MM.1S (cell line): ENCODE measurements at regions not wholly inside any gene's neighbourhood (a gene's known extent, or its start where the extent isn't known, plus 50 kb on each side); places are given as distances from the start of the nearest gene placed in this dataset.

ENCODE experiments used
- DNase-seq: peaks from one replicate; pipeline ENCODE4 v3.0.0-alpha.2; 2015
- H2AFZ ChIP-seq: fragments of 300-600 bp; sonication (generic); 2 replicates; pipeline ENCODE4 v1.6.0; 2016; ENCODE audit warnings: antibody characterized with exemption, low read length
- H3F3A ChIP-seq: fragments of 300-600 bp; sonication (generic); 2 replicates; pipeline ENCODE4 v1.6.1; 2016; ENCODE audit warnings: mild to moderate bottlenecking, antibody characterized with exemption, low read length, moderate library complexity, mixed read lengths; ENCODE audit not compliant: insufficient read depth
- H3K27ac ChIP-seq: fragments of 300-600 bp; sonication (generic); 2 replicates; pipeline ENCODE4 v1.5.1; 2016; ENCODE audit warnings: mild to moderate bottlenecking, low read length
- H3K27me3 ChIP-seq: fragments of 300-600 bp; sonication (generic); replicated peaks from 2 replicates; pipeline ENCODE4 v1.6.0; 2016; ENCODE audit warnings: low read length; ENCODE audit not compliant: insufficient read depth
- H3K36me3 ChIP-seq: fragments of 300-600 bp; sonication (generic); replicated peaks from 2 replicates; pipeline ENCODE4 v1.6.1; 2016; ENCODE audit warnings: mild to moderate bottlenecking, low read length, mixed read lengths; ENCODE audit not compliant: insufficient read depth
- H3K4me1 ChIP-seq: fragments of 300-600 bp; sonication (generic); 2 replicates; pipeline ENCODE4 v1.6.1; 2016; ENCODE audit warnings: low read length, mixed read lengths
- H3K4me2 ChIP-seq: fragments of 300-600 bp; sonication (generic); 2 replicates; pipeline ENCODE4 v1.6.0; 2016; ENCODE audit warnings: low read depth, low read length
- H3K4me3 ChIP-seq: fragments of 300-600 bp; sonication (generic); 2 replicates; pipeline ENCODE4 v1.5.1; 2016; ENCODE audit warnings: low read length, mixed read lengths
- H3K79me2 ChIP-seq: fragments of 300-600 bp; sonication (generic); 2 replicates; pipeline ENCODE4 v1.6.1; 2016; ENCODE audit warnings: mixed run types, low read length, mixed read lengths
- H3K9ac ChIP-seq: fragments of 300-600 bp; sonication (generic); 2 replicates; pipeline ENCODE4 v1.6.1; 2016; ENCODE audit warnings: low read length, mixed read lengths
- H3K9me2 ChIP-seq: fragments of 300-600 bp; sonication (generic); replicated peaks from 2 replicates; pipeline ENCODE4 v1.6.1; 2016; ENCODE audit warnings: mild to moderate bottlenecking, low read length, mixed read lengths; ENCODE audit not compliant: insufficient read depth
- H3K9me3 ChIP-seq: fragments of 300-600 bp; sonication (generic); replicated peaks from 2 replicates; pipeline ENCODE4 v1.6.1; 2016; ENCODE audit warnings: mild to moderate bottlenecking, low read length, mixed read lengths; ENCODE audit not compliant: insufficient read depth
- H4K20me1 ChIP-seq: fragments of 300-600 bp; sonication (generic); 2 replicates; pipeline ENCODE4 v1.6.1; 2016; ENCODE audit warnings: mild to moderate bottlenecking, low read length, moderate library complexity, mixed read lengths; ENCODE audit not compliant: insufficient read depth
- EZH2 ChIP-seq: fragments of 300-600 bp; sonication (generic); optimal IDR thresholded peaks from 2 replicates; pipeline ENCODE3; 2017; ENCODE audit warnings: low read depth, mild to moderate bottlenecking, antibody characterized with exemption, low read length, mixed read lengths
- EZH2phosphoT487 ChIP-seq: fragments of 300-600 bp; sonication (generic); IDR thresholded peaks from 2 replicates; pipeline ENCODE4 v1.6.1; 2018; ENCODE audit warnings: antibody characterized with exemption, low read length
- TF ChIP-seq, protein P1 (sequence below): fragments of 300-600 bp; sonication (generic); IDR thresholded peaks from 2 replicates; pipeline ENCODE4 v1.5.1; 2016; ENCODE audit warnings: antibody characterized with exemption, low read length, mixed read lengths

DNA sequence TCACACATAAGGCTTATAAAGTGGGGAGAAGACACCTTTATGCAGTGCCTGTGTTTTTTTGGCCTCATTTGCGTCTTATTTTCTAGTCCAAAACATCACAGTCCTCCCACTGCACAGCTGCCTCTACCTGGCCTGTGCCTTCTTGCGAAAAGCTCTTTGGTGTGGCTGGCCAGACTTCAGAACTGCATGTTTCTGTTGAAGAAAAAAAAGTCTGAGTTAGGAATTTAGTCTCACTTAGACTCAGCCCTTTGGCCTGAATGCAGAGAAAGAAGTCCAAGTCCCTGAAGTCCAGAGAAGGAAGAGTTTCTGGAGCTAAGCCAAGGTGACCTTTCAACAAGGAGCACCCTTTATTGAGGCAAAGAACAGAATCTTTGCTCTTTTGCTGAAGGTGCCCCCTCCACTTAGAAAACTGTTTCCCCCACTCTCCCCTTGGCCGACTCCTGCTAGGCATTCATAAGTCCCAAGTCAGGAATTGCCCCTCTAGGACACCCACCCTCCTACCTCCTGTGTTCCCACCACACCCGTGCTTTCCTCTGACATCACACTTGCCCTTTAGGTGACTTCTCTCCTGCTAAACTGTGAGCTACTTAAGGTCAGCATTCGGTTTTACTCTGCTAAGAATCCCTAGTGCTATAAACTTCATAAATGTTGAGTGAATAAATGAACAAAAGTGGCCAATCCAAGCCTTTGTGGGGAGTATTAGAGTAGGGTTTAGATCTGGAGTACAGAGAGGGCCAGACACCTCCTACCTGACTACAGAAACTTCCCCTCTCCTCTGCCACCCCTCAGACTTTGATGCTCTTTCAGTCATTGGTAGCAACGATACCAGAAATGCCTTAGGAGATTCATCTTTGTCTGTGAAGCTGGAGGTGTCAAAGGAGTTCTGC is 226.8 kb downstream of the LACC1 start:
- TF ChIP-seq EZH2 (no peak), EZH2phosphoT487 (no peak)
- TF ChIP-seq, protein P1, sequence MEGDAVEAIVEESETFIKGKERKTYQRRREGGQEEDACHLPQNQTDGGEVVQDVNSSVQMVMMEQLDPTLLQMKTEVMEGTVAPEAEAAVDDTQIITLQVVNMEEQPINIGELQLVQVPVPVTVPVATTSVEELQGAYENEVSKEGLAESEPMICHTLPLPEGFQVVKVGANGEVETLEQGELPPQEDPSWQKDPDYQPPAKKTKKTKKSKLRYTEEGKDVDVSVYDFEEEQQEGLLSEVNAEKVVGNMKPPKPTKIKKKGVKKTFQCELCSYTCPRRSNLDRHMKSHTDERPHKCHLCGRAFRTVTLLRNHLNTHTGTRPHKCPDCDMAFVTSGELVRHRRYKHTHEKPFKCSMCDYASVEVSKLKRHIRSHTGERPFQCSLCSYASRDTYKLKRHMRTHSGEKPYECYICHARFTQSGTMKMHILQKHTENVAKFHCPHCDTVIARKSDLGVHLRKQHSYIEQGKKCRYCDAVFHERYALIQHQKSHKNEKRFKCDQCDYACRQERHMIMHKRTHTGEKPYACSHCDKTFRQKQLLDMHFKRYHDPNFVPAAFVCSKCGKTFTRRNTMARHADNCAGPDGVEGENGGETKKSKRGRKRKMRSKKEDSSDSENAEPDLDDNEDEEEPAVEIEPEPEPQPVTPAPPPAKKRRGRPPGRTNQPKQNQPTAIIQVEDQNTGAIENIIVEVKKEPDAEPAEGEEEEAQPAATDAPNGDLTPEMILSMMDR: no peak
- no peaks in the 10 kb centered on the region for H3K4me1 ChIP-seq
- no peaks in the 10 kb centered on the region for H3K79me2 ChIP-seq
- H3K9me2 ChIP-seq: no peaks in the 10 kb centered on the region
- no peak overlapping the region for H3K27ac ChIP-seq
- no peaks in the 10 kb centered on the region for H4K20me1 ChIP-seq
- H3K4me2 ChIP-seq: no peak overlapping the region
- H3K9ac ChIP-seq: no peak overlapping the region
- no peak overlapping the region for H2AFZ ChIP-seq
- H3K9me3 ChIP-seq: no peaks in the 10 kb centered on the region
- H3K27me3 ChIP-seq: no peaks in the 10 kb centered on the region
- H3K4me3 ChIP-seq: no peak overlapping the region
- no peak for DNase-seq
- H3K36me3 ChIP-seq: no peaks in the 10 kb centered on the region
- no peaks in the 10 kb centered on the region for H3F3A ChIP-seq

DNA sequence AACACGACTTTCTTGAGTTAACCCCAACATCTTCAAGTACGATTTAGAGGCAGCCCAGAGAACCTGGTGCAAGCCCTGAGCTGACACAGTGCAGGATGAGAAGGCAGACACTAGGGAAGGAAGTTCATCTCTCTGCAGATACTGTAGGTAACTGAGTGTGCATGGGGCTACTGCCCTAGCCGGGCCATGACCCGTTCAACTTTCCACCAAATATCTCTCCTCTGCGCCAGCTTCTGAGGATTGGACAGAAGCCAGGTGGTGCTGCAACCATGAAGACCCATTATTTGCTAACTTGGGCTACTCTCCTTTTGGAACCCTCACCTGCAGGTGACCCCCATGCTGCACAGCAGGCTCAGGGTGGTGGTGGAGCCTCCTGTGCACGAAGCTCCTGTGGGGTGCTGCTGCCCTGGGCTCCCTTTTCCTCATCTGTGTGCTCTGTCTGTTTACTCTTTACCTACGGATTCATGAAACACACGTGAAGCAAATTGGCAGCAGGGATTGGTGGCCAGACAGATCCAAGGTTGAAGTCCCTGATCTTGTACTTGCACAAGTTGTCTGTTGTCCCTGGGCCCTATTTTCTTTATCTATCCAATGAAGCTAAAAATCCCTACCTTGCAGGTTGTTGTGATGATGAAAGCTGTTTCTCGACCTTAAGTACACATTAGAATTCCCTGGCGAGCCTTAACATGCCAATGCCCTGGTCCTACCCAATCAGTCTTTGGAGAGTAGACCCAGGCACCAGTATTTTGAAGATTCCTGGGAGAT is 227.8 kb downstream of the LACC1 start:
- Histone ChIP-seq H3K4me2 (no peak overlapping the region), H3K9ac (no peak overlapping the region), H3K79me2 (no peaks in the 10 kb centered on the region), H3K27ac (no peak overlapping the region), H3K4me3 (no peak overlapping the region), H2AFZ (no peak overlapping the region), H3K27me3 (no peaks in the 10 kb centered on the region), H3K9me3 (no peaks in the 10 kb centered on the region), H3F3A (no peaks in the 10 kb centered on the region), H4K20me1 (no peaks in the 10 kb centered on the region), H3K9me2 (no peaks in the 10 kb centered on the region), H3K4me1 (no peaks in the 10 kb centered on the region), H3K36me3 (no peaks in the 10 kb centered on the region)
- TF ChIP-seq EZH2phosphoT487: no peak
- DNase-seq: no peak

DNA sequence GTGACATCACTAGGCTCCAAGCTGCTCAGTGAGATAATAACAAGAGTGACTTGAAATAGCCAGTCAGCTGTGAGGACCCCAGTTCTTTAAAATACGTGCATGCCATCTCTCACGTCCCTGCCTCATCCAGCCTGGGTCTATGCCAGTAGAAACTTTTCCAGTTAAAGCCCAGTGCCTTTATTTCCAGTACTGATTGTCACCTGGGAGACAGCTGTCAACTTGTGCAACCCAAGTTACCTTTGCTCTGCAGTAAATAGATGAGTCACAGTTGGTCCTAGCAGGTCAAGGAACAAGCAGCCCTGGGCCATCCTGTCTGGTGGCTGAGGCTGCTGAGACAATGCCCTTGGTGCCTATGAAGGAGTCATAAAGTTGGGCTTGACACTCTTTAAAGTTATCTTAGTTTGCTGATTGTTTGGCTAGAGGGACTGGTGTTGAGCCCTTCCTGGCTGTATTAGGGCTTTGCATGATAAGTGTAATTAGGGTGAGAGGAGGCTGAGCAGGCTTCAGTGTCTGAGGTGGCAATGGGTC is 228.7 kb downstream of the LACC1 start:
- Histone ChIP-seq H3K4me2 (no peak overlapping the region), H3K36me3 (no peaks in the 10 kb centered on the region), H3K4me1 (no peaks in the 10 kb centered on the region), H3K27me3 (no peaks in the 10 kb centered on the region), H3K9ac (no peak overlapping the region), H3K4me3 (no peak overlapping the region), H2AFZ (no peak overlapping the region), H3K9me3 (no peaks in the 10 kb centered on the region), H3K79me2 (no peaks in the 10 kb centered on the region), H3K9me2 (no peaks in the 10 kb centered on the region), H4K20me1 (no peaks in the 10 kb centered on the region), H3K27ac (no peak overlapping the region), H3F3A (no peaks in the 10 kb centered on the region)
- TF ChIP-seq EZH2phosphoT487 (no peak), EZH2 (no peak)
- no peak for DNase-seq

DNA sequence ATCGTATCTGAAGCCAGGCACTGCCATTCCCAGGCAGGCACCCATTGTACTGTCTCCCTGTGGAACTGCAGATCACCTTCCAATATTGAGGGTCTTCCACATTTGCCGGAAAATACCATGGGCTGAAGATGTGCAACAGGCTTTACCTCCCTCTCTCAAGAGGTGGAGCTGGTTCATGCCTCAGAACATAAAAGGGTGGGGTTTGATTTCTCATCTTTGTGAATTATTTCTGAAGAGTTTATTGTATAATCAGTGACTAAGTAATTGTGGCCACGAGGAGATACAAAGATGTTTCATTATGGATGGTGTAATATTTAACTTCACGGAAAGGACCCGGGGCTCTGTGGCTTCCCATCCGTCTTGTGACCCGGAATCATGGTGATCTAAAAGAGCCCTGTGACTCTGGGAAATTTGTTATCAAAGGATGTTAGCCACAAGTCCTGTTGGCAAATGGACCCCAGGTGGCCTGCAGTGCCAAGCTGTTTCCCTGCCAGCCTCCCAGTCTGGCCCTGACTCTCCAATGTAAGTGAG is 230.5 kb downstream of the LACC1 start:
- no peak for DNase-seq
- Histone ChIP-seq H3K9ac (no peak overlapping the region), H3K27ac (no peak overlapping the region)

More for the DNA sequence above, 230.5 kb downstream of the LACC1 start:
- Histone ChIP-seq H3K27me3 (no peaks in the 10 kb centered on the region), H3K79me2 (no peaks in the 10 kb centered on the region), H3K9me3 (no peaks in the 10 kb centered on the region), H3K4me1 (no peaks in the 10 kb centered on the region), H3K4me2 (no peak overlapping the region), H3K4me3 (no peak overlapping the region), H3F3A (no peaks in the 10 kb centered on the region), H2AFZ (no peak overlapping the region), H4K20me1 (no peaks in the 10 kb centered on the region), H3K36me3 (no peaks in the 10 kb centered on the region), H3K9me2 (no peaks in the 10 kb centered on the region)
- TF ChIP-seq, protein P1: no peak
- TF ChIP-seq EZH2phosphoT487 (no peak), EZH2 (no peak)
